ENCODE measurements at regions not wholly inside any gene's neighbourhood (a gene's known extent, or its start where the extent isn't known, plus 50 kb on each side); places are given as distances from the start of the nearest gene placed in this dataset.

DNA sequence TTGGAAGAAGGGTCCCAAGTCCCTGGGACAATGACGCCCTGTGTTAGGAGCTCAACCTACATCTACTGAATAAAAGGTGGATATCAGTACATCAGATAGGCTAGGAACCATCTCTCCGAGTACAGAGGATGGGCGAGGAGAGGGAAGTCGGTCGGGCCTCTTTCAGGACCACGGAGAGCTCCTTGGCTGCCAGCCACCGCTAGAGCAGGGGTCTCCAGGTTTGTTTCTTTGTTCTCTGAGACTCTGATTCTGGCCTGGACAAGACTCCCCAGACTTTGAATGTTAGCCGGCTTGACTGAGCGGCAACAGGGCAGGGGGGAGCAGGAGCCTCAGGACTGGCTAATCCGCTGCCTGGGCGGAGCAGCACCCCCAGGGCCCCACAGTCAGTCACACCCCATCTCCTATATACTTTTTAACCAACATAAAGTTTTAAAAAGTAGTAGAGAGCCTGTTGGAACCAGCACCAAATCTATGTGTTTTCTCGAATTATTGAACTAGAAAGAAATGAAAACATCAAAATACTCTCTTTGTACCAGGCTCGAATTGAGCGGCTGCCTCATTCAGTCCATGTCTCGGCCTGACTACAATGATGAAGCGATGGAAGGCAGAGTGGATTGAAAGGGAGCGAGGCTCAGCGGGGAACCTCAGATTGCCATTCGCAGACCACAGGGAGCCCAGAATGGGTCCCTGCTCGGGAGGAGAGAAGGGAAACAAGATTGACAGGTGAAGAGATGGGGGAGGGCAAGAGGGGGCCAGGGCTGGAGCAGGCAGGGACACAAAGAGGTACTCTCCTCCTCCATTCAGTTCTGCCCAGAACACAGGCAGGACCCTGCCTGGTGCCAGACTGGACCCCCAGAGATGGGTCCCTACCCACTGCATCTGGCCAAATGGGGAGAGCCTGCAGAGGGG lies 131.6 kb downstream of the TPRA1 start:
- DNase-seq, result peak; percentile 12 to 40 (median 20)

DNA sequence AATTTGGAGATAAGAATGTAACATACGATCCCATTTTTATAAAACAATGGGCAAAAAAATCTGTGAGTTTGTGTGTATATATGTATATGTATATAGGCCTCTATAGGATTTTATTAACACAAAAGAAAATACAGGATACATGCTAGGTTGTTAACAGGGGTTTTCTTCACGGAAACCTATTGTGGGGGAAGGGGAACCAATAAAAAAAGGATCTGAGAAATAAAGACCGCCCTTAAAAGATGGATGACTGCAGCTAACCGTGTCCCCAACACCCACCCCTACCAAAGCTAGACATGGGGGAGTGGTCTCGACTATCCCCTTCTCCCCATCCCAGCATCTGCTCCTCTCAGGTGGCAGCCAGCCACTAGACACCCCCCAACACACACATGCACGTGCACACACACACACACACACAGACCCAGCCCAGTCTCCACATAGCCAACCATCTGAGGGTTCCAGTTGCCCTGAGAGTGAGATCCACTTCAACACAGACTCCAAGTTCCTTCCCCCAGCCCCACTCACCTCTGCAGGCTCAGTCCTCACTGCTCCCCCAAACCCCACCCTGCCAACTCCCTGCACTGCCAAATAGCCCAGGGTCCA lies 132.9 kb downstream of the TPRA1 start:
- no peak for DNase-seq

DNA sequence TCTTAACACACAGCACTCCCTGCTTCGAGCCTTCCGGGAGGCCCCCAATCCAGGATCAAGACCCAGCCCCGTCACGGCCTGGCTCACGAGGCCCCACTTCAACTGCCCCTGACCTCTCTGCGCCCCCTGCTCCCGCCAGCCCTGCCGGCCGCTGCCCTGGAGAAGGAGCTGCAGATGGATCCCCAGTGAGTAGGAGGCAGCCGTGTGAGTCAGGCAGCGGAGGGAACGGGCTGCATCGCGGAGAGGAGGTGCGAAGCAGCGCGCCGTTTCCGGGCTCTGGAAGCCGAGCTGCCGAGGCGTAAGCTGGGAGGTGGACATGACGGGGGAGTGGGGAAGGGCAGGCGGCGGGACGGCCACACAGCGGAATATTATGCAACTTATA lies 133.4 kb downstream of the TPRA1 start:
- DNase-seq, result peak; percentile 30 to 59 (median 48)

DNA sequence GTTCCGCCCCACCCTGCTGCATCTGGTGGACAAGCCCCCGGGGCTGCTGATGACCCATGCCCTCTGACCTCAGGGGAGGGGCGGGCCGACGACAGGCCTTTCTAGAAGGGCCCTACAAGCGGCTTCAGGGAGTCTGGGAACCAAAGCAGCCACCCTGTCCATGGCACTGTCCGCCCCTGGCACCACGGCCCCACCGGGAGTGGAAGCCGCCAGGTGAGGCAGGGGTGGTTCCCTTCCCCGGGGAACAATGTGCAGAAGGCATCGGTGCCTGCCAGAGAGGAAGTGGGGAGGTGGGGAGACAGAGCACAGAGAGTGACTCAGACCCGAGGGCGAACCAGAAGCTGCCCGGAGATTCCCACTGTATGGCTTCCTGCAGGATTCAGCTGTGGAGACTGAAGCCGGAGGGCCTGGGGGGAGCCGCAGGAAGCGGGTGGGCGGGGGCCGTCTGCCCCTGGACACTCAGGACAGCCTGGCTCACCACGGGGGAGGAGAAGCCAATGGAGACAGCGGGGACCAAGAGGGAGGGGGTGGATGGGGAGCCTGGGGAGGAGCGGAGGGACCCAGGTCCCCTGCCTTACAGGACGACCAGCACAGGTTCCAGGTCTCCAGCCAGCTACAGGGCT lies 134.0 kb downstream of the TPRA1 start:
- peak; percentile 14 to 50 (median 40) for DNase-seq

DNA sequence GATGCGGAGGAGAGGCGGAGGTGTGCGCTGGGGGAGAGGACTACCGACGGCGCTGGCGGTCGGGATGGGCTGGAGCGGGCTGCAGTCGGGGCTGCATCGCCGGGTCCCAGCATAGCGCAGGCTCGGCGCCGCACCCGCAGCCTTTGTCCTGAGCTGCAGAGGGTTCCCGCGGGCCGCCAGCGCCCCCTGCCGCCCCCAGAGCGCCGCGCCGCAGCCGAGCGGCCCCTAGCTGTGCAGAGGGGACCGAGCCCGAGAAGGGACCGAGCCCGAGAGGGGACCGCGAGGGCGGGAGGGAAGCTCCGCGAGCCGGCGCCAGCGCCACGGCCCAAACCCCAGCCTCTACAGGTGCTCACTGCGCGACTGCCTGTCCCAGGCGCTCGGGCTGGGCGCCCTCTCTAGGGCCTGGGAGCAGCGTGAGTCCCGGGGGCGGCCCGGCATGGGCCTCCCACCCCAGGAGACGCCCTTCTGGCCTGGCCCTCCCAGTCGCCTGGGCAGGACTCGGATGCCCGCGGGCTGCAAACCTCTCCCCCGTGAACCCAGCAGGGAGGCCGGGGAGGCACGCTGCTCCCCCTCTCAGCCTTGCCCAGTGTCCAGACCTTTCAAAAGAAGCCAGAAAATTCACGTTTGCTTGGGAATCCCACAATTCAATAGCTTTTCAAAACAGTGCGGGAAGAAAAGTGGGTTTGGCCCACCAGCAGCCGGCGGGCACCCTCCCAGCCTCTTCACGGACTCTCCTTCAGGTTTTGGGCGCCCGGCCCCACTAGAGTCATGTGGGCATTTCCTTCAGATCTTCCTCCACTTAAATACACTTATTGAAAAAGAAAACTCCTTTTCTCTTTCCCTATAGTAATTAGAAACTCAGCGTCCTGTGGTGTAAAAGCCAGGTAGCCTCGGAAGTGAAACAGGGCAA lies 134.7 kb downstream of the TPRA1 start:
- peak; percentile 62 to 86 (median 76) for DNase-seq

DNA sequence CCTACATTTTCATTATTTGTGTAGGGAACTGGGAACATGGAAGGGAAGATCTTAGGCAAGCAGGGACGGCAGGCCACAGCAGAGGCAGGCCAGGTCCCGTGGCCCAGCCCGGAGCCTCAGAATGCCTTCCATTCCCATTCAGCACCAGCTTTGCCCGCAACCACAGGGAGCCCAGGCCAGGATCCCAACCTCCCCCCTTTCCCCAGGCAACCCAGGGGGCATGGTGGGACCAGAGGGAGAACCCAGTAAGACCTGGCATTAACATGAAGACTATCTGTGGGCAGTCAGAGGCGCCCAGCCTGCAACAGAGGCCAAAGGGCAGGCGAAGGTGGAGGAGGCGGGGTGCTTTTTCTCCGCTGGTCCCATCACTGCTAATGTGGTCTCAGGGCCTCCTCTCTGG lies 135.6 kb downstream of the TPRA1 start:
- DNase-seq, result no peak

DNA sequence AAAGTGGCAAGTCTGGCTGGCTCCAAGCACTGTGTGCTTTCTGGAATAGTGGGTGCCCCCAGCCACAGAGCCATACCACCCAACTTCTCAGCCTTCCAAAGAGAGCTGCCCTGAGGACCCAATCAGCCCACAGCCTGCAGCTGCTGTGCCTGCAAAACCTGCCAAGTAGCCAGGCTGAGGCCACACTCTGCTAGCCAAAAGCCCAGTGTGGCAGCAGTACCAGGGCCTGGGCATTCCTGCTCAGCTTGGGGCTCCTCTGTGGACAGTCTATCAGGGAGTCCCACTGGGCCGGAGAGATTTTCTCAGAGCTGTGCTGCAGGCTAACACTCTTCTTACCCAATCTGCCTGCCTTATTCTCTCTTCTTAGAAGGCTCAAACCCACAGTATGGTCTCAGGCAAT lies 136.5 kb downstream of the TPRA1 start:
- no peak for DNase-seq

DNA sequence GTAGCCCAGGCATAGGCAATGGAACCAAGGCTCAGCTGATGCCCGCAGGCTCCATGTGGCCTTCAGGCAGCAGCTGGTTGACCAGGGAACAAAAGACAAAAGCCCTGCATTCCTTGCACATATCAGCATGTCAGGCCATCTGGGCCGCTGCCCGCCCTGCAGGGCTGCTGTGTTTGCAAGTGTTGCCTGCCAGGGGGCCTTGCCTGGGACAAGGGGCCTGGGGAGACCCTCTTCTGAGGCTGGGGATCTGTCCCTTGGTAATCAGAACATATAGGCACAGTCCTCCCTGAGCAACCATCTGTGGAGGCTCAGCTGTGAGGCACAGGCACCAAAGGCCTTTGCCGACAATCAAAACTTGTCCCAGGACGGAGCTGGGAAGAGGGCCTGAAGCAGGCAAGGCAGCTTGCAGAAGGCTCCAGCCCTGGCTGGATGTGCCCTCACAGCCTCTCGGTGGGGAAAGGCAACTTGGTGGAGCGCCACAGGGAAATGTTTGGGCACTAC lies 138.2 kb downstream of the TPRA1 start:
- DNase-seq, result no peak

DNA sequence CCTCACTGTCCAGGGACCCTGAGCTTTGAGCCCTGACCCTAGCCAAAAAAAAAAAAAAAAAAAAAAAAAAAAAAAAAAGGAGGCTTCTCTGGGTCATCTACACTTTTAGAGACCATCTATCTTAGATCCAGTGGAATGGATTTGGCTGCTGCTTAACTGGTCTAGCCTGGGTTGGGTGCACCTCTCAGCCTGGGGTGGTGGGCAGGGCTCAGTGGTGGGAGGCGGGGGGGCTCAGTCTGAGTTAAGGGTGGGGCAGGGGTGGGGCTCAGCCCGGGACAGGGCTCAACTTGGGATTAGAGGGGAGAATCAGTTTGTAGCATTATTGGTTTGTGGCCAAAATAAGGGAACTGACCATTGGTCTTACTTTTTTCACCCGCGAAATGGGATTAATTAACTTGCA lies 139.2 kb downstream of the TPRA1 start:
- no peak for DNase-seq

DNA sequence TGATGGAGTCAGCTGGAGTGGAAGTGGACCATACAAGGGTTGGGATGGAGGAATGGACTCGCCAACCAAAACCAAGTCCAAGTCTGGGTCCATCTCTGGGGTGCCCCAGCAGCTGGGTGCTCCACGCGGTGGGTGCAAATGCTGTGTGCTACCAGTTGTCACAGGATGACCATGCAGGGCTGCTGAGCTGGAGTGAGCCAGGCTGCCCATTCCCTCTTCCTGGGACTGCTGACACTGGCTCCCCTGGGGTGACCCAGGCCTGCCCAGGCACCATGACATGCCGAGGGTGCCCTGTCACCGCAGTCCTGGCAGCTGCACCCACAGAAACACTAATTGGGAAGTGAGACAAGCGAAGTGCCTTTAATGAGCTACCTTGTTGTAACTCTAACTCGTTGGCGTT lies 140.2 kb downstream of the TPRA1 start:
- DNase-seq, result no peak

DNA sequence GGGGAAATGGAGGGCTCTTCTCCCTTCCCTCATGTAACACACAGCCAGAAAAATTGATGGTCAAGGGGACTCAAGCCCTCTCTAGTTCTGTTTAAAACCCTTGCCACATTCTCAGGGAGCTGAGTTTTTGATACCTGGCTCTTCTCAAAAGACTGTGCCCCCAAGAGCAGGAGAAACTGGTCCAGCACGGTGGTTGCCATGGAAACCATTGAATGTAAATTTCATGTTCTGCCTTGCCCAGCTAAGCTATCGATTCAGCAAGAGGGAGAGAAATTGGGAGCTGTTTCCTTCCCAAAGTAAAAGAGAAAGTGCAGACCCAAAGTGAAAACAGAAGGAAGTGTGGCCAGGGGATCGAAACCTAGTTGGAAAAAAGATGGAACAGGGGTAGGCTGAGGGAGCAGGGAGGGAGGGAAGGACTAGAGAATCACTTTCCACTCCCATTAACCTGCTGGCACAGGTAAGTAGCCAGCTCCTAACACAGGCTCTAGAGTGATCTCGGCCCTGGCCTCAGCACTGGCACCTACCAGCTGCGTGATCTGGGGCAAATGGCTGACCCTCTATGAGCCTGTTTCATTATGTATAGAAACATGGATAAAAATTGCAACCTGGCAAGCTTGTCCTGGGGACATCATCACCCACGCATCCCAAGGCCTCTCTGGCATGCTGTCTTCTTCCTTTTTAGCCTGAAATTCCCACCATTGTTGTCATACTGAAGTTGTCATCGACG lies 140.9 kb downstream of the TPRA1 start:
- no peak for DNase-seq

DNA sequence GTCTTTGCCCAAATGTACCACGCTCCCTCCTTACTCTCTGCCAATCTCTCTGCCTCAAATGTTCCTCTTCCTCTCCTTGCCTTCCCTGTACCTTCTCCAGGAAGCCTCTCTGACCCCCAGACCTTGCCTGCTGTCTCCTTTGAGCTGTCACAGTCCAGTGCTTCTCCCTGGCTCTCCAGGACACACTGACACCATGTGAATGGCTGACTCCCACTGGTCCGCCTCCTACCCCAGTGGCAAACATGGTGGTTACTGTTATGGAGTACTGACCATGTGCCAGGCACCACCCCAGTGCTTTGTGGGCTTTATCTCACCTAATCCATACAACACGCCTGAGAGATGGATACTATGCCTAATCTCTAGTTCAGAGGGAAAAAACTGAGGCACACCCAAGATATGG lies 141.9 kb downstream of the TPRA1 start:
- no peak for DNase-seq

DNA sequence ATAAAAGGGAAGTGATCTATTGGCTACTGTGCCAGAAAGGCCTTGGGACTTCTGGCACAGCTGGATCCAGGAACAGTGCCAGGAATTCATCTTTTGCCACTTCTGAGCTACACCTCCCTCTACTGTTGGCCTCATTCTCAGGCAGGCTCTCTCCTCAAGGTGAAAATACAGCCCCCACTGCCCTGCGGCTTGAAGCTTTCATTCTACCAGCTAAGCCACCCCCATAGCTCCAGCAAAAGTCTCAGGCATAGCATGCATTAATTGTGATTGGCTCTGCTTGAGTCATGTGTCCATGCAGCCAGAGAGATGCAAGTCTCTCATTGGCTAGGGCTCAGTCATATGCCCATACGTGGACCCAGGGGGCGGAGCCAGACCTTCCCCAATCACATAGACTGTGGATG lies 142.4 kb downstream of the TPRA1 start:
- no peak for DNase-seq

DNA sequence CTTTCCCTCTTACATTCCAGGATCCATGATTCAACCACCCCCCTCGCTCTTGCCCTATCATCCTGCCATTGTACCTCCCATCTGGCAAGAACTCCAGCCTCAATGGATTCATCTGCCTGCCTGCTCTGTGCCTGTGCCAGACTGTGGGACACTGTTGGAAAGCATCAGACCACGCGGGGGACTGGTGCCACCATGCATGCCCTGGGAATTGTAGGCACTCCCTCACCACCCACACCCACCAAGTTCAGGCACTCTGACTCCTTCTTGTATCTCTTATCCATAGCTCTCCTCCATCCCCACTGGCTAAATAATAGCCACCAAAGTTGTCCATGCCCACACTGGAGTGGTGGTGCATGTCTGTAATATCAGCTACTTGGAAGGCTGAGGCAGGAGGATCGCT lies 143.8 kb downstream of the TPRA1 start:
- no peak for DNase-seq

DNA sequence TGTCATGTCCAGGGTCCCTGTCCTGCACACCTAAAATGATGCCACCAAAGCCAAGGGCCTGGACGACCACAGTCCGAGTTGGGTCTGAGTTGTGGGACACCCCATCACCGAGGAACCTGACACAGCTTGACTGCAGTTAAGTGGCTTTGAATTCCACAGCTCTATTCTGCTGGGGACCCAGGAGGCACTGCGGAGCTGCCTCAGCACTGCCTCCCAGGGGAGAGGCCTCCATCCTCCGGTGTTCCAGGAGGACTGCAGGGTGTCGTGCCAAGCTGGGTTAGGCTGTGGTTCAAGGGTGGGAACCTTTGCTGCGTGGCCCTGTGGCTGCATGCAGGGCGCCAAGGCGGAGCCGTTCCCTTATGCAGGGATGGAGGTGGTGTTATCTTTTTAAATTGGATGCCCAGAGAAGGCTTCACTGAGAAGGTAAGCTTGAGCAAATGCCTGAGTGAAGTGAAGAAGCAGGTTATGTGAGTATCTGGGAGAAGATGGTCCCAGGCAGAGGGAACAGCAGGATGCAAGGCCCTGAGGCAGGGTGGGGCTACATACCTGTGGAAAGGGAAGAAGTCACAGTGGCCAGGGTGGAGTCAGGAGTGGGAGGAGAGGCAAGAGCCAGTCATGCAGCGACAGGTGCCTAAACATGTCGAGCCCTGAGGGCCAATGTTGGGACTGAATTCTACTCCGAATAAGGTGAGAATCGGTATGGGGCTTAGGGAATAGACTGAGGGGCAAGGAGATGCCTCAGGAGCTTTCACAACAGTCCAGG lies 144.8 kb downstream of the TPRA1 start:
- DNase-seq, result no peak

DNA sequence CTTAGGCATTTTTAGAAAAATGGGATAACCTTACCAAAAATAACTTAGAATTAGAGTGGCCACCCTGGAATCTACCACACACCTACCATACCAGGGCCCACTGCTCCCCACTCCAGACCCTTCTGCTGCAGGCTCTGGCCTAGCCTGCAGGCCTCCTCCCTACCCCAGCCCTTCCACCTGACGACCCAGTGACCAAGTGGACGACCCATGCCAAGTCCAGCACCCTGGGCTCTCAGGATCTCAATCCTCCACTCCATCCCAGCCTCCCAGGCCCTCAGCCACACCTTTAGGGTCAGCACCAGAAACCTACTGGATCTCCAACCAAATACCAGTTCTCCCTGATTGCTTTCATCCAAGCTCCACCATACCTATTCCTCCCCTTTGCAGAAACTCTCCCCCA lies 145.8 kb downstream of the TPRA1 start:
- DNase-seq, result no peak

DNA sequence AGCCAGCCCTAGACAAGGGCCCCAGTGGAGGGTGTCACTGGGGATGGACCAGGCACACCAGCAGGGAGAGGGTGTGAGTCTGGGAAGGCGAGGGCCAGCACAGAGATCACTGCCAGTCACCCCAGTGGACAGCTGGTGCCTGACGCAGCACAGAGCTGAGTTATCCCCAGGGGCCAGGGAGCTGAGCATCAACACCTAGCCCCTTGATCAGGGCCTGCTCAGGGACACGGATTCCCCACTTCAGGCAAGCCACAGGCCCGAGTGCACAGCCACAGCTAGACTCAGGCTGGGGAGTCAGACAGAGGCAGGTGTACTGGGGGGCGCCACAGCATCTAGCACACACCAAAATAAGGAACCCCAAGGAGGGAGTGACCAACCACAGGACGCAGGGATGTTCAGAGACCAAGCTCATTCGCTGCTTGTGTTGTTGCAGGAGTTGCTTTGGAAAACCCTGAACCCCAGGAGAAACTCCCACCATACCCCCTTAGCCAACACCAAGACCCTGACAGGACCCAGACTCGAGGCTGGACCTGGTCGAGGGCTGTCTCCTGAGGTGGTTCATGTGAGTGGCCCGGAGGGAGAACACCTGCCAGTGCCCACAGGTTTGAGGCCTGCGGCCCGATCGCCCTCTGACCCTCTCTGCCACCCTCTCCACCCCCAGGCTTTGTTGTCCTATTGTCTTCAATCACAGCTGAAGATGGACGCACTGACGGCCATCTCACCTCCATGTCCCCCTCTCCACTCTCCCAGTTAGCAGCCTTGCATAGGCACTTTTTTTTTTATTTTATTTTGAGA lies 146.8 kb downstream of the TPRA1 start:
- no peak for DNase-seq

DNA sequence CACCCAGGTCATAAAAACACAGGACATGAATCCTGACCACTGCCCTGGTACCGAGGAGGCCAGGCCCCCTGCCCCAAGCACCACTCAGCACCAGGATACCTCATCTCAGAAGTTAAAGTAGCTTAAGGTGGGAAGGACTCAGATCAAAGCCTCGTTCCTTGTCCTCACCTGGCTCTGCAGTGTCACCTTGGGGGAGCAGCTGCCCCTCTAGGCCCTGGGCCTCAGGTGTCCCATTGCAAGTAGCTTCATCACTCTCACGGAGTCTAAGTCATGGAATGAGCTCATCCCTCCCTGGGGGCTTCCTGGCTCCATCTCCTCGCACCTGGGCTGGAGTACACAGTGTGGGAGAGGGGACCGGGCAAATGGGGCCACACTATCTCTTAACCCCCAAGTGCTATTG lies 148.0 kb downstream of the TPRA1 start:
- no peak for DNase-seq

DNA sequence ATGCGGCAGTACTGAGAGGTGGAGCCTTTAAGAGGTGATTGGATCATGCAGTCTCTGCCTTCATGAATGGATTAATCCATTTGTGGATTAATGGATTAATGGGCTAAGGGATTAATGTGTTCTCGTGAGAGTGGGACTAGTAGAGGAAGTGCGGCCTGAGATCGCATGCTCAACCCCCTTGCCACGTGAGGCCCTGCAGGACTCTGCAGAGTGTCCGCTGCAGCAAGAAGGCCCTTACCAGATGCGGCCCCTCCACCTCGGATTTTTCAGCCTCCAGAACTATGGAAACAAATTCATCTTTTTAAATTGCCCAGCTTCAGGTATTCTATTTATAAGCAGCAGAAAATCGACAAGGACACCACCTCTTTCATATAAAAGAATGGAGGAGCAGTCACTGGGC lies 148.8 kb downstream of the TPRA1 start:
- no peak for DNase-seq

DNA sequence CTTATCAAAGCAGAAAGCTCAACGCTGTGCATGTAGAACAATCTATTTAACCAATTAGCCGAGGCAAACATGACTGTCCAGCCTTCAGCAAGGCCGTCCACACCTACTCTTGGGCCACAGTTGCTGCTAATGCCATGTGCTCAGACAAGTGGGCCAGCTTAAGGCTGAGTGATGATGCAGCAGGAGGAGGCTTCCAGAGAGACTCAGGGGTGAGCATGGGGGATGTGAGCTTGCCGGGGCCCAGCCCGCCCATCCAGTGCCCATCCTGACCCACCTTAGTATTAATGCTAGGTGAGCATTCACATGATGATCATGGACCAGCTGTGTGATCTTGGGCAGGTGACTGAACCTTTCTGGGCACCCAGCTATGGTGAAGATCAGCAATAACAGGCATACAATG lies 150.1 kb downstream of the TPRA1 start:
- no peak for DNase-seq
